DMS53 treated with DMSO at 0.1 percent for 48 hours (cell line): ENCODE measurements at regions not wholly inside any gene's neighbourhood (a gene's known extent, or its start where the extent isn't known, plus 50 kb on each side); places are given as distances from the start of the nearest gene placed in this dataset.

Source experiments
- DNase-seq: peaks from one replicate; lab custom pipeline; 2025; ENCODE audit not compliant: unreplicated experiment; lab: John Stamatoyannopoulos, UW

DNA sequence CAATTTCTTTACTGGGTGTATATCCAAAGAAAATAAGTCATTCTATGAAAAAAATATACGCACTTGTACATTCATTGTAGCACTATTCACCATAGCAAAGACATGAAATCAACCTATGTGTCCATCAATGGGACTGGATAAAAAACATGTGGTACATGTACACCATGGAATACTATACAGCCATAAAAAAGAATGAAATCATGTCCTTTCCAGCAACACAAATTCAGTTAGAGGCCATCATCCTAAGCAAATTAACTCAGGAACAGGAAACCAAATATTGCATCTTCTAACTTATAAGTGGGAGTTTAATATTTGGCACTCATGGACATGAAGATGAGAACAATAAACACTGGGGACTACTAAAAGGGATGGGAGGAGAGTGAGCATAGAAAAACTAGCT is 325.7 kb downstream of the TGFB2 start:
- DNase-seq: no peak

DNA sequence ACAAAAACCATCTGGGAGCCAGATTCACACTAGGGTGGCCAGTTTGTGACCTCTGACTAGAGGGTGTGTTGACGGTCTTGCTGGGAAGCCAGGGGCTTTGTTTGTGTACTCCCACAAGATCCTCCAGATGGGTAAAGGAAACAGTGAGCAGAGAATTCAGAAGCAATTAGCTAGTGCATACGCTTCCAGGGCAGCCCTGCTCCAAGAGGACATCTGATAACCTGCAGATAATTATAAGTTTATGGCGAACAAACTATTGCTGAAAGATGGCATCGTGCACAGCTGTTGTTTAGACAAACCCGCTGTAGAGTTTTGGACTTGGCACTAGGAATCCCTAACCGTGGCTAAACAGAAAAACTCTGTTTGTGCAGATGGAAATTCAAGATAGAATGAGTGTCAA is 326.4 kb downstream of the TGFB2 start:
- DNase-seq: no peak

DNA sequence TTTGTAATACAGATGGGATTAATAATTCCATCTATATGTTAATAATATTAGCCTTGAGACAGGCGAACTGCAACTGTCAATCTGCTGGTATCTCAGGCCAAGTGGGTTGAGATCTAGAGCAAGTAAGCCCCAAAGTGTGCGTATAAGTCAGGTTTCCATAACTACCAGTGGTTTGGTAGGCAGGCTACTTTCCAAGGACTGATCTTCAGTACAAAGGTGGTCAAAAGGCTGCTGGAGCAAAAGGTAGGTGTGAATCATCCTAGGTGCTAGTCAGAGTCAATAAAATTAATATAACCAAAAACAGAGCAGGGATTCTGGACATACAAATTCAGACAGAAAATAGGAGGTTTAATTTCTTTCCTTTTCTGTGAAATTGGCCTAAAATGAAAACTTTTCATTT is 328.0 kb downstream of the TGFB2 start:
- no peak for DNase-seq

DNA sequence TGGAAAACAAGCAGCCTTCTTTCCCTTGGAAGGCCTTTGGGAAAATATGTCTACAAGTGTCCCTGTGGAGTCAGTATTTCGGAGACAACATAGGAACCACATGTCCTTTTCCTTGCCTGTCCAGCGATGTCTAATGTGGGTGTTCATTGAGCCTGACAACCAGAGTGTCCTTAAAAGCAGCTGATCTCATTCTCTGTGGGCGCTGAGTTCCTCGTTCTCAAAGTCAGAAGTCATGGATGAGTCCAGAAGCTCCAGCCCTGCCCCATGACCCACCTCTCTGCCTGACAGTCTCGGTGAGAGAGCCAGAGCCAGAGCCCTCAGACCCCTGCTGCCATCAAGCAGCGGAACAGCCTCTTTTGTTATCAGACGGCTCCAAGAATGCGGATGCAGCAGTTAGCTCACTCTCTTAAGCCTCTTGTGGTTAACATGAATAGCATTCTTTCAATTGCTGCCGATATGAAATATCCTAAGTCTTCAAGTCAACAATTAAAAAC is 329.2 kb downstream of the TGFB2 start:
- no peak for DNase-seq

DNA sequence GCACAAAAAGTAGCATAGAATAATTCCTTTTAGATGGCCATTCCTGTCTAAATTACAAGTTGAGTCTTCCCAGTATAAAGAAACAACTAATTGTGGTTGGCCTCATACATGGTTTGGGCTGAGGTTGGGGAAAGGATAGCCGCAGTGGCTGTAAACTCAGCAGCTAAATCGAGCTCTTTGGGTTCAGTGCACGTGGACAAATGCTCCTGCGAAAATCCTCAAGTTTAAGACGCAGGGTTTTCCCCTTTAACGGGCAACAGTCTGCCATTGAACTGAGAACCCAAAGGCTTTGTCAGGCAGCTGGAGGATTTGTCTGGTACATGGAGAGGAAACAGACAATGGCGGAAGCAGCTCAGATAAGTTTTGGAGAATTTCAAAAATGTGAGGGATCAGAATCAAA is 331.9 kb downstream of the TGFB2 start:
- DNase-seq: no peak

DNA sequence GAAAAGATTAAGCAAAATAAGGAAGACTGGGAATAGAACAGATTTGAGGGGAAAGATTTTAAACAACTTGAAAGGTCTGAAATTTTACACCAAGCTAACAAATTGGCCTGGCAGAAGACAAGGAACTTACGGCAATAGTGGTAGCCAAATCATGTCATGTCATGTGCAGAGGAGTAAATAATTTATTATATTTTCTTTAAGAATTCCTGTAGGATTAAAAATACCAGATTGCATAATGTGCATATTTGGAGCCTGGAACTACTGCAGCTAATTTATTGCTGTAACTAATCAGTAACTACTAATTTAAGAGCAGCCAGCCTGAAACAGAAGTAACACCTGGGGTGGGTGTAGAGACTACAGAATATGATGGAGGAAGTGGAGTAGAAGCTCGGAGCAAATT is 334.3 kb downstream of the TGFB2 start:
- DNase-seq: no peak

DNA sequence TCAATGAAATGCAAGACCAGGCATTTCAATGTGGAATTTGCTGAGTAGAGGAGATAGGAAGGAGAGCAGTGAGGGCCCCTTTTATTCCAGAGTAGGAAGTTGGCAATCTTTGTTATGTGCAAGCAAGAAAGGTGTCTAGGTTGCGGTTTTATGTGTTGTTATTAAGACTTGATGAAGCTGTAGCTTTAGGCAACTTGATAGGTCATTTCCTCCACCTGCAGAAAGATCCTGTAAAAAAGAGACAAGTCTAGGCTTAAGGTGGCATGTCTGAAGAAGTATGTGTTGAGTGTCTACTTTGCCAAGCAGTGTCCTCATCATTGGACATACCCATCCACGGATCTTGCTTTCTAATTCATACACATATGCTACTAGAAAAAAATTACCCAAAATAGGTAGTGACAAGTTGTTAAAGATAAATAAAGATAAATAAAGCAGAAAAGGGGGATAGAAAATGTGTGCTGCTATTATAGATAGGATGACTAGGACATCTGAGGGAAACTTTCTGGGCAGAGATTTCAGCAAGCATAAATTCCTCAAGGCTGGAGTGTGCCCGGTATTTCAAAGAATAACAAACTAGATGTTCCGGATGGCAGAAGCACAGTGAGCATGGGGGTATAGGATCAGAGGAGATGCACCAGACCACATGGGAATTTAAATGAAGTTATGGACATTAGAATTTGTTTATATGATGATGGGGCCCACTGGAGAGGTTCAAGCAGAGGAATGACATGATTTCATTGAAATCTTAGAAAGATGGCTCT is 335.0 kb downstream of the TGFB2 start:
- no peak for DNase-seq

DNA sequence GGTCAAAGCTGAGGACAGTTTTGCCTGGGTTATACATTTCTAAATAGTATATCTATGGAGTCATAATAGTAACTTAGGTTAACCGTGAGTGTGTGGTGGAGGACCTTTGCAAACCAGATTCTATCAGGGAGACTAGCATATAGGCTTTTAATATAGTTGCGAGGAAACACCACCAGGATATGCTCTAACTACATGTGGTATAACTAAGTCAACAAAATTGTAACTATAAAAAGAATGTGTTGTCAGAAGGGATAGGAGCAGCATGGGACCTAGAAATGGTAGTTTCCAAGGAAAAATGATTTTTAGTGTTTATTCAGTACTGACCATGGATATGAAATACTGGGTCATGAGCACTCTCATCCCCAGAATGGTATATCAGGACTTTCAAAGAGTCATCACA is 338.1 kb downstream of the TGFB2 start:
- DNase-seq: no peak

DNA sequence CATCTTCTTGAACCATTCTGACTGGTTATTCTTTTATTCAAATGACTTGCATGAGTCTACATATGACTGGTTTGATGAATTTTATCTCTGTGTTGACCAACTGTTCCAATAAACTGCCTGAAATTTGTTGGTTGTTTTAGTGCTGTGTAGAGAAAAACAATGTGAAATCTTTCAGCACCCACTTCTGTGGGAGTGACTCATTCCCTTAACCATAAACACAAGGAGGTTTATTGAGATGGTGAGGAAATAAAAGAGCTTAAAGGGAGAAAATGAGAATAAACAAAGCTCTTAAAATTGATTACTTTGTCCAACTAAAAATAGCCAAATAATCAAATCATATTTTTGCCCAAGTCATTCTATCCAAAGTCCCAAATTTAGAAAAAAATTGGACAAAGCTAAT is 341.1 kb downstream of the TGFB2 start:
- DNase-seq: no peak

DNA sequence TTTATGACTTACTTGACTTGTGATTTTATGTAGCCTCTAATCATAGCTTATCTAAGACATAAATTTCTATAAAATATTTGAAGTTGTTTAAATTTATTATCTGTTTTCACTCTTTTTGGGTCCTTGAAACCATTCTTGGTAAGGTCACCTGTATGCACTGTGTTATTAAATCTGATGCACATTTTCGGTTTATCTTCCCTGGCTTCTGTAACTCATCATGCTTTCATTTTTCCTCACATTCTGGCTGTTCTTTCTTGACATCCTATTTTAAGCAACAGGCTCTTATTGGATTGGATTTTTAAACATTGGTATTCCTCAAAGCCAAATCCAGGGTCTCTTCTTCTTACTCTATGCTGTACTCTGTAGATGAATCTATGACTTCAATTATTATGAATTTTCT is 341.6 kb downstream of the TGFB2 start:
- no peak for DNase-seq

DNA sequence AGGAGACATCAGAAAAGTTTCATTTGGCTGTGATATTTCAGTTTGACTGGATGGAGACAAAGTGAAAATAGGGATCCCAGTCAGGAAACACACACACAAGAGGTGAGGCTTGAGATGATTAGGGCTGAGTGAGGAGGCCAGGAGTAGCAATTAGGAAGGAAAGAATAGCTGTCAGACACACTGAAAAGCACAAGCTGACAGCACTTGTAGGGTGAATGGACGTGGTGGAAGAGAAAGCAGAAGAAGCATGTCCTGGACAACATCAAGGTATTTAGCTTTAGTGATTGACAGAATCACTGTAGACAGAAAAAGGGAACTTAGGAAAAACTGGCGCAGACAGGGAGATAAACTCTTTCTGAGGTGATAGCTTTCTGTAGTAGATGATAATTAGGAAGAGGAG is 347.7 kb downstream of the TGFB2 start:
- DNase-seq: no peak

DNA sequence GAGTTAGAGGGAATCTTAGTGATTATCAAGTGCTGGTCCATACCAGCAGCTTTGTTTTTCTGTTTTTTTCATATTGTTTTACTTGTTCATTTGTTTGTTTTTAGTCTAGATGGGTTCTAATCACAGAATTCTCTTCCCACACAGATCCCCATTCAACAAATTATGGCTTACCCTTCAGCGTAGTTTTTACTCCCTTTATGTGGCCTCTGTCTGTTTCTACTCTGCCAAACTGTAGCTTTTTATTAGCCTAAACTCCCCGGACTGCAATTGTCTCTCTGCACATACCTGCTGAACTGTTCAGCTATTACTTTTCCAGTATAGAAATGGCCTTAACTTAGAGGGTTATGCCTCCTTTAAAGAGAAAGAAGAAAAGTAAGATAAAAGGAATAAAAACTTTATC is 348.5 kb downstream of the TGFB2 start:
- DNase-seq: no peak

DNA sequence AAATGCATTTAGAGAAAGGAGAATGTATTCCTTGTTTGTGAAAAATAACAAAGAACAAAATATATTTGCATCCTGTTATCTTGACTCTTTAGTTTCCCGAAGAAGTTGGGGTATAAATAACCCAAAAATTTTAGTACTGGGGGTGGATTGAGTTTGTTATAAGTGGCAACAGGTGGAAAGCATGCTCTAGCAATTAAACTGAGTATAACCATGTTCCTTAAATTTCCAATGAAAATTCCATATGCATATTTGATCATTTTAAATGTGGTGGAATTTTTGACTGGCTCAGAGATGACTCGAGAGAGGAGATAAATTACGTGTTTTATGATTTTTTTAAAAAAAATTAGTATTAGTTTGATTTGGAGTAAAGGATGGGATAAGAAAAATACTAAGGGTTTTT is 348.9 kb downstream of the TGFB2 start:
- no peak for DNase-seq

DNA sequence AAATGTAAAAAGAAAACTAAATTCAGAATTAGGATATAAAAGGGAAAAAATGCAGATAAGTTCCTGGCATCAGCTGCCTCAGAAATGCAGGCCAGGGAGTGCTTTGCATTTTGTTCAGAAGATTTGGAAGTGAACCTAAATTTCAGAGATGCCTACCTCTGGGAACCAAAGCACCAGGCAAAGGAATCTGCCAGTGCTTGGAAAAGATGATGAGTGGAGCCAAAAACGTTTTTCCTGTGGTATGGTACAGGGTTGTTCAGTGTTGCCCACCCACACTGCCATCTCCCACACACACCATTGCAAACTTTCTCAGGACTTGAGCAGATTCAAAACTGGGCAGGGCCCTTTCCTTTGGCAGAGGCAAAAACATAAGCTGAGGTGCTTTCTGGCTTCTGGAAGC is 349.5 kb downstream of the TGFB2 start:
- no peak for DNase-seq

DNA sequence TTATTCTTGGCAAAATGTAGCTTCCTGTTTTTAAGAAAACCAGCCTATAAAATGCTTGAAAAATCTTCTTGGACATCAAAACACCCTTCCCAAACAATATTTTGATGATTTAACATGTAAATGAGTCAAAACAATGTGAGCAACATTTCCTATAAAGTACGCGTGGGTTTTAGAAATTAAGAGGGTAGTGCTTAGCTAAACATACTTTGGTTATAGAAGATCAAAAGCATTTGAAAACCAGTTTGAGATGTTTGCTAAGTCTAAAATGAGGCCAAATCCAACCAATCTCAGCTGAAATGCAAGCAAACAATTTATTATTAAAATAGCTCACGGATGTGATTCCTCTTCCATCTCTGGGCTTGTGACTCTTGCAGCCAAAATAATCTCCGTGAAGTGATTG is 350.4 kb downstream of the TGFB2 start:
- DNase-seq: no peak

DNA sequence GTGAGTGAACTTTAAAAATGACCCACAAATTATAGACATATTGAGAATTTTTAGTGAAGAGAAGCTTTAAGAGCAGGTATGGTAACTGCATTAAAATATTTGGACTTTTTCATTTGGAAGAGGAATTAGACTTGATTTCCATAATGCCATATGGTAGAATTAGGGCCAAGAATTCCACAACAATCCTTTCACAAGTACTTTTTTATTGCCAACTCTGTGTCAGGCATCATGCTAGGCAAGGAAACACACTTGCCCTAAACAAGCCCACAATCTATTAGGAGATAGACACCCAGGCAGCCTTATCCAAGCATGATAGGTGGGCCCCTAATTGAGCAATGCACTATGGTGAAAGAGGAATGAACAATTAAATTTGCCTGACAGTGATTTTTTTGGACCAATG is 353.0 kb downstream of the TGFB2 start:
- no peak for DNase-seq

DNA sequence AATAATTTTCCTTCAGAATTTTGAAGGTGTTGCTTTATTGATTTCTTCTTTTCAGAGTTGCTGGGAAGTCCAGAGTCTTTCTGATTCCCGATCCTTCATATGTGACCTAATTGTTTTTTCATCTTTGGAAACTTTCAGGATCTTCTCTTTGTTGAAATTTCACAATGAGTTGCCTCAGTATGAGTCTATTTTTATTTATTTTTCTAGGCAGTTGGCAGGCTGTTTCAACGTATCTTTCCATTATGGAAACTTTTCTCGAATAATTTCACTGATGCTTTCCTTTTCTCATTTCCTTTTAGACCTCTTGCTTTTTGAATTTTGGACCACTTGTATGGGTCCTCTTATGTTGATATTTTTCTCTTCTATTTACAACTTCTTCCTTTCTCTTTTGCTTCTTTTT is 354.3 kb downstream of the TGFB2 start:
- DNase-seq: no peak

DNA sequence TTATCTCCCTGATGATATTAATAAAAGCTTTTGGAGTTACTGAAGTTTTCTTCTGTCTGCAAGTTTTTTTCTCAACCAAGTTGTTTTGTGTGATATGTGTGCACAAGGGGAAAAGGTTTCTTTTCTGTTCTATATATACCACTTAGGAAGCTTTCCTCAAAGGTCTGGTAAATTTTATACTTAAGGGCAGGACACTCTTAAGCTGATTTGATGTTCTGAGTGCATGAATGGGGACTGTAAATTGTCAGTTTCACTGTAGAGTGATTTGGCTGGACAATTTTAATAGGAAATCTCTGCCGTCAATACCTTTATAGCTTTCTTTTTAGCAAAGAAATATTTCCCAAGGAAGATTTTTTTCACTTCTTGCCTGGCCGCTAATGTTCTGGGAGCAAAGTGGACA is 354.7 kb downstream of the TGFB2 start:
- no peak for DNase-seq

DNA sequence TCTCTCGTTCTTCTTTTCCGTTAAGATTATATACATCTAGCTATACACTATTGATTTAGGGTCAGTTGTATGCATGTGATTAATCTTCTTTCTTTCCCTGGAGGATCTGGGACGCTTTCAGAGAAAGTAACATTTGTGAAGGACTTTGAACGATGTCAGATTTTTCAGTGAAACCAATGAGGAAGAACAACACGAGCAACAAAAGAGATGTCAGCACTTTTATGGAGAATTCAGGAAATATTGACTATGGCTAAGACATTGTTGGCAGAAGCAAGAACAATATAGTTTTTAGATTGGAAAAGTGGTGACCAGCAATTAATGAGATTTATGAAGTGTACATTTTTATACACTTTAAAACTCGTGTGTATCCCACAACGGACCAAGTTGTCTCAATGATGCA is 355.5 kb downstream of the TGFB2 start:
- DNase-seq: no peak

DNA sequence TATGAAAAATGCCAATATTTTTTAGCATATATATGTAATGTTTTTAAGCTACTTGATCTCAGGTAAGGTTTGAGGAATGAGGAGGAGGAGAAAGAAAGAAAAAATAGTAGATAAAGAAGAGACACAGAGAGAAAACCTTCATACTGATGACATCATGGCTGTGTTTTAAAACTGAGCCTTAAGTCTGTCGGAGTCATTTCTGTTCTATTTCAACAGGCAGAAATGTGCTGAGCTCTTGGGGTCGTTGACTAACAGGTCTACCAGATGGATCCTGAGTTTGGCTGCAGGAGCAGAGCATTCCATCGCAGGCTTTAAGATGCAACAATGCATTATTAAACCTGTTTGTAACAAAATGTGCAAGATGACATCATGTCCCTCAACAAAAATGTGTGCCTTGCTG is 356.0 kb downstream of the TGFB2 start:
- no peak for DNase-seq

DNA sequence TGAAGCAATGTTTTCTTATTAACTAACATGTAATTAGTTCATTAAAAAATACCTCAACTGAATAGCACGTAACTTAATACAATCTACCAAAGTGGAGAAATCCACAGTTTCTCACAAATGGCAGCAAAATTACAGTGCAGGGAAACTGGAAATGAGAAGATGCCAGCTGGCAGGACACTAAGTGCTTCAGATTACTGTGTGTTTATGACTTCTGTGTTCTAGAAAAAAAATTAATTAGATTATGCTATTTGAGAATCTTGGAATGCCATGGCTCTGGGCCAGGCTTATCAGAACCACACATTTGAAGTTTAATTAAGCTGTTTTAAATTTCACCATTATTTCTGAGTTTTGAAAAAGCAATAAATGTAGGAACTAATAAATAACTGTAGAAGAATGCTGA is 357.6 kb downstream of the TGFB2 start:
- DNase-seq: no peak

DNA sequence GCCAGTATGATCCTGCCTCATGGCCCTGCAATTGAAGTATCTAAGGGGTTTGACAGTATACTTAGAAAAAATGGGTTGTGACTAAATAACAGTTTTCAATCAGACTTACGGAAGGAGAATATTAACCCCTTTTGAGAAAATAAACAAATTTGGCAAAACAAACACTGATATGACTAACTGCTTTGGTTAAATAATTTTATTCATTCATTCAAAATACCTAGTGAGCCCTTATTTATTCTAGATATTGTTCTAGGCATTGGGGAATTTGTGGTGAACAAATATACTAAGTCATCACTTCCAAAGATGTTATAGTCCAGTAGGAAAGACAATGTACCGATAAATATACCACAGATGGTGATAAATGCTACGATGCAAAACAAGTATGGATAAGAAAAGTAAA is 358.7 kb downstream of the TGFB2 start:
- no peak for DNase-seq

DNA sequence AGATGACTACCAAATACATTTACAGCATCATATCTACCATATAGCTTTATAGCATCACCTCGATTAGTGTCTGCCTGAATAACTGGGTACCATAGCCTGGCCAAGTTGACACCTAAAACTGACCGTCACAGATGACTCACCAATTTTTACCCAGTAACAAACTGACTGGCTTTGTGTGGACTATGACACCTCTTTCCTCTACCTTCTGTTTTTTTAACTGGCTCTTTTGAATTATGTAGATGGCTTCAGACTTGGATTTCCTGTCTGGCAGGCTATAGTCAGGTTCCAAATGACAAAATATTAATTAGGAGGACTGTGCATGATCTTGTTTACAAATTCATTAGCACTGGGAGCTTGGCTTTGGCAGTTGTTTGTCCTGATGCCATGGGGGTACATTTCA is 360.3 kb downstream of the TGFB2 start:
- peak; percentile 13 for DNase-seq
